HCT116 (cell line): ENCODE measurements at regions not wholly inside any gene's neighbourhood (a gene's known extent, or its start where the extent isn't known, plus 50 kb on each side); places are given as distances from the start of the nearest gene placed in this dataset.

Experiments
- ATAC-seq: fragments of 200-7000 bp; cut with Tn5 transposase; 2 replicates; pipeline ENCODE4 v1.9.1; 2020; ENCODE audit warnings: mild to moderate bottlenecking, moderate library complexity
- BruUV-seq: library from RNA; stranded (reverse); fragments of 400-500 nt; replicated peaks from 2 replicates; lab custom pipeline; 2021; lab: Mats Ljungman, UMichigan
- CTCF ChIA-PET: fragments of 300-600 bp; sonication (Branson Sonifier 250); formaldehyde crosslinking; loops from one replicate; lab custom pipeline; 2021; ENCODE audit warnings: antibody characterized with exemption; lab: Charles Lee
- POLR2A ChIA-PET: fragments of 300-600, 350-600 bp; sonication (Branson Sonifier 250); formaldehyde crosslinking; loops from one replicate; lab custom pipeline; 2021; ENCODE audit warnings: antibody characterized with exemption; lab: Charles Lee
- RAD21 ChIA-PET, 2 experiments: fragments of 300-600 bp; sonication (Branson Sonifier 250); formaldehyde crosslinking; loops; one replicate each; lab custom pipeline; 2023; ENCODE audit warnings: low total read pairs in 2 of 2; ENCODE audit not compliant: uncharacterized antibody in 2 of 2, unreplicated experiment in 2 of 2, low non-redundant PET in 1 of 2; lab: Charles Lee
- DNase-seq: peaks from one replicate; pipeline ENCODE4 v3.0.0-alpha.2; 2010; ENCODE audit warnings: low read depth, low spot score
- H2AFZ ChIP-seq: fragments of 200-600 bp; shearing (Covaris generic), sonication (generic); 2 replicates; pipeline ENCODE4 v1.6.1; 2017; ENCODE audit warnings: low read depth, mixed run types, mixed read lengths, antibody characterized with exemption, low read length; ENCODE audit not compliant: poor library complexity, severe bottlenecking
- H3K27ac ChIP-seq: 2 replicates; pipeline ENCODE4 v1.5.1; 2012; ENCODE audit warnings: low read depth, low read length
- H3K27me3 ChIP-seq: fragments of 200-600 bp; sonication (generic); 2 replicates; pipeline ENCODE4 v1.6.1; 2016; ENCODE audit warnings: mixed run types, low read length, mixed read lengths; ENCODE audit not compliant: insufficient read depth
- H3K36me3 ChIP-seq, 2 experiments: fragments of 200-500 bp in 1 of 2; fragments of 200-600 bp in 1 of 2; sonication (Bioruptor generic) in 1 of 2; sonication (generic) in 1 of 2; 2 replicates each; pipeline versions ENCODE4 v1.5.1 to v1.6.1; 2014 to 2016; ENCODE audit warnings: low read length in 2 of 2, inconsistent platforms in 1 of 2, mixed read lengths in 1 of 2, mixed run types in 1 of 2; ENCODE audit not compliant: insufficient read depth in 2 of 2, control insufficient read depth in 1 of 2
- H3K4me1 ChIP-seq, 2 experiments: fragments of 200-600 bp in 1 of 2; sonication (generic) in 1 of 2; 2 replicates each; pipeline versions ENCODE4 v1.5.1 to v1.6.1; 2012 to 2017; ENCODE audit warnings: low read length in 2 of 2, inconsistent platforms in 1 of 2, mild to moderate bottlenecking in 1 of 2, mixed read lengths in 1 of 2, mixed run types in 1 of 2, moderate library complexity in 1 of 2; ENCODE audit not compliant: insufficient read depth in 2 of 2, control insufficient read depth in 1 of 2
- H3K4me2 ChIP-seq: fragments of 200-600 bp; sonication (generic); 2 replicates; pipeline ENCODE4 v1.6.1; 2017; ENCODE audit warnings: mixed run types, low read length, mixed read lengths
- H3K4me3 ChIP-seq, 2 experiments: fragments of 200-600 bp in 1 of 2; sonication (generic) in 1 of 2; replicated peaks in 1 of 2; 2 replicates each; pipeline ENCODE4 v1.5.1; 2011 to 2016; ENCODE audit warnings: low read length in 2 of 2, control low read depth in 1 of 2, low read depth in 1 of 2, mild to moderate bottlenecking in 1 of 2, mixed read lengths in 1 of 2, mixed run types in 1 of 2
- H3K79me2 ChIP-seq: fragments of 200-600 bp; sonication (generic); 2 replicates; pipeline ENCODE4 v1.6.1; 2017; ENCODE audit warnings: mild to moderate bottlenecking, mixed run types, low read length, moderate library complexity, mixed read lengths; ENCODE audit not compliant: insufficient read depth
- H3K9ac ChIP-seq: fragments of 200-600 bp; sonication (generic); 2 replicates; pipeline ENCODE4 v1.6.1; 2016; ENCODE audit warnings: low read length, mixed read lengths
- H3K9me2 ChIP-seq: fragments of 200-600 bp; sonication (generic), shearing (Covaris generic); 2 replicates; pipeline ENCODE4 v1.6.1; 2017; ENCODE audit warnings: mixed run types, mild to moderate bottlenecking, moderate library complexity; ENCODE audit not compliant: insufficient read depth
- H3K9me3 ChIP-seq, 2 experiments: fragments of 200-500 bp in 1 of 2; fragments of 200-600 bp in 1 of 2; sonication (Bioruptor generic) in 1 of 2; sonication (generic) in 1 of 2; 2 replicates each; pipeline ENCODE4 v1.6.1; 2014 to 2017; ENCODE audit warnings: low read length in 2 of 2, mixed read lengths in 2 of 2, inconsistent platforms in 1 of 2, low read depth in 1 of 2, mild to moderate bottlenecking in 1 of 2, mixed run types in 1 of 2, moderate library complexity in 1 of 2; ENCODE audit not compliant: control insufficient read depth in 1 of 2, insufficient read depth in 1 of 2
- H4K20me1 ChIP-seq: fragments of 200-600 bp; sonication (generic), shearing (Covaris generic); 2 replicates; pipeline ENCODE4 v1.6.1; 2017; ENCODE audit warnings: mixed run types, mild to moderate bottlenecking, moderate library complexity; ENCODE audit not compliant: insufficient read depth
- CBX3 ChIP-seq: IDR thresholded peaks from 2 replicates; pipeline ENCODE4 v1.6.1; 2012; ENCODE audit warnings: low read depth
- CEBPB ChIP-seq: IDR thresholded peaks from 2 replicates; pipeline ENCODE4 v1.6.1; 2012; ENCODE audit warnings: low read depth
- ELF1 ChIP-seq: IDR thresholded peaks from 2 replicates; pipeline ENCODE4 v1.6.1; 2012; ENCODE audit warnings: low read depth, borderline replicate concordance
- EZH2 ChIP-seq: fragments of 200-600 bp; sonication (generic); IDR thresholded peaks from 2 replicates; pipeline ENCODE4 v1.6.1; 2017; ENCODE audit warnings: antibody characterized with exemption, mixed run types
- EZH2phosphoT487 ChIP-seq: fragments of 200-600 bp; IDR thresholded peaks from 2 replicates; pipeline ENCODE4 v1.6.1; 2018; ENCODE audit warnings: antibody characterized with exemption, borderline replicate concordance
- FOSL1 ChIP-seq: IDR thresholded peaks from 2 replicates; pipeline ENCODE4 v1.6.1; 2012; ENCODE audit warnings: low read depth
- JUND ChIP-seq: IDR thresholded peaks from 2 replicates; pipeline ENCODE4 v1.6.1; 2012
- POLR2A ChIP-seq: IDR thresholded peaks from 2 replicates; pipeline ENCODE4 v1.7.0; 2011; ENCODE audit warnings: borderline replicate concordance; ENCODE audit not compliant: insufficient read depth, insufficient read length; ENCODE audit errors: extremely low read depth
- POLR2AphosphoS5 ChIP-seq: IDR thresholded peaks from 2 replicates; pipeline ENCODE4 v1.6.1; 2011; ENCODE audit warnings: mild to moderate bottlenecking, low read depth, low read length, moderate library complexity
- SIN3A ChIP-seq: IDR thresholded peaks from 2 replicates; pipeline ENCODE4 v1.6.1; 2012; ENCODE audit warnings: low read depth
- SP1 ChIP-seq: IDR thresholded peaks from 2 replicates; pipeline ENCODE4 v1.6.1; 2012; ENCODE audit warnings: low read depth
- SRF ChIP-seq: IDR thresholded peaks from 2 replicates; pipeline ENCODE4 v1.6.1; 2012; ENCODE audit warnings: low read depth
- TCF7L2 ChIP-seq: IDR thresholded peaks from 2 replicates; pipeline ENCODE4 v1.7.0; 2011; ENCODE audit warnings: borderline replicate concordance, inconsistent platforms; ENCODE audit not compliant: insufficient read depth, insufficient read length; ENCODE audit errors: extremely low read depth
- ZBTB33 ChIP-seq: IDR thresholded peaks from 2 replicates; pipeline ENCODE4 v1.6.1; 2011; ENCODE audit warnings: mild to moderate bottlenecking, low read length, moderate library complexity; ENCODE audit not compliant: insufficient replicate concordance; ENCODE audit errors: extremely low read depth
- ZFX ChIP-seq: fragments of 450-650 bp; IDR thresholded peaks from 2 replicates; pipeline ENCODE4 v1.6.1; 2017
- ZNF274 ChIP-seq: fragments of 200-500 bp; sonication (Bioruptor generic); IDR thresholded peaks from 2 replicates; pipeline ENCODE4 v1.6.1; 2014; ENCODE audit warnings: mild to moderate bottlenecking, low read depth, low read length, inconsistent platforms
- intact Hi-C: fragments of 100-400 bp; cut with micrococcal nuclease; formaldehyde crosslinking; loops from 2 replicates; pipeline ENCODE4 v1.10.0; 2022
- TF ChIP-seq, protein P1 (sequence below), 3 experiments: fragments of 200-600 bp in 1 of 3; sonication (generic) in 1 of 3; IDR thresholded peaks in 2 of 3; conservative IDR thresholded peaks in 1 of 3; 2 replicates each; pipeline ENCODE4 v1.5.1; 2012 to 2017; ENCODE audit warnings: low read depth in 2 of 3, low read length in 2 of 3, antibody characterized with exemption in 1 of 3, borderline replicate concordance in 1 of 3, control low read depth in 1 of 3, mild to moderate bottlenecking in 1 of 3, mixed read lengths in 1 of 3, mixed run types in 1 of 3, moderate library complexity in 1 of 3; ENCODE audit not compliant: insufficient read depth in 1 of 3
- TF ChIP-seq, protein P2 (sequence below): IDR thresholded peaks from 2 replicates; pipeline ENCODE4 v1.6.1; 2012; ENCODE audit warnings: low read depth
- TF ChIP-seq, protein P3 (sequence below): IDR thresholded peaks from 2 replicates; pipeline ENCODE4 v1.6.1; 2012

GRCh38 chr14:23696701-23697239 lies 60.6 kb downstream of the DHRS2 start:
- 0 out of 2 replicates have a peak, but pooled peaks cover 6% of the 10 kb centered on the region for H3K27me3 ChIP-seq
- CTCF ChIA-PET: no interaction called here
- no TSS peak for BruUV-seq

More at GRCh38 chr14:23696701-23697239, 60.6 kb downstream of the DHRS2 start:
- Histone ChIP-seq H3K4me1 (peaks cover 3 to 6% of the 10 kb centered on the region in 2 experiments; a peak in 1 of 4 replicates), H3K36me3 (no peaks in the 10 kb centered on the region), H2AFZ (no peak overlapping the region), H3K9me2 (no peaks in the 10 kb centered on the region), H3K4me2 (no peak overlapping the region), H3K9me3 (no peaks in the 10 kb centered on the region), H3K9ac (no peak overlapping the region), H3K27ac (no peak overlapping the region), H3K4me3 (no peak overlapping the region), H3K79me2 (no peaks in the 10 kb centered on the region), H4K20me1 (no peaks in the 10 kb centered on the region)
- DNase-seq: no peak
- no peak for ATAC-seq
- ChIA-PET POLR2A (no interaction called here), RAD21 (no interaction called here)
- intact Hi-C loops: no loop called here
- TF ChIP-seq POLR2A (no peak), CBX3 (no peak), FOSL1 (no peak), ZFX (no peak), SRF (no peak), TCF7L2 (no peak), ZNF274 (no peak), CEBPB (no peak), JUND (no peak), SP1 (no peak), ELF1 (no peak), POLR2AphosphoS5 (no peak), SIN3A (no peak), EZH2phosphoT487 (no peak), ZBTB33 (no peak), EZH2 (no peak)
- TF ChIP-seq, protein P1, sequence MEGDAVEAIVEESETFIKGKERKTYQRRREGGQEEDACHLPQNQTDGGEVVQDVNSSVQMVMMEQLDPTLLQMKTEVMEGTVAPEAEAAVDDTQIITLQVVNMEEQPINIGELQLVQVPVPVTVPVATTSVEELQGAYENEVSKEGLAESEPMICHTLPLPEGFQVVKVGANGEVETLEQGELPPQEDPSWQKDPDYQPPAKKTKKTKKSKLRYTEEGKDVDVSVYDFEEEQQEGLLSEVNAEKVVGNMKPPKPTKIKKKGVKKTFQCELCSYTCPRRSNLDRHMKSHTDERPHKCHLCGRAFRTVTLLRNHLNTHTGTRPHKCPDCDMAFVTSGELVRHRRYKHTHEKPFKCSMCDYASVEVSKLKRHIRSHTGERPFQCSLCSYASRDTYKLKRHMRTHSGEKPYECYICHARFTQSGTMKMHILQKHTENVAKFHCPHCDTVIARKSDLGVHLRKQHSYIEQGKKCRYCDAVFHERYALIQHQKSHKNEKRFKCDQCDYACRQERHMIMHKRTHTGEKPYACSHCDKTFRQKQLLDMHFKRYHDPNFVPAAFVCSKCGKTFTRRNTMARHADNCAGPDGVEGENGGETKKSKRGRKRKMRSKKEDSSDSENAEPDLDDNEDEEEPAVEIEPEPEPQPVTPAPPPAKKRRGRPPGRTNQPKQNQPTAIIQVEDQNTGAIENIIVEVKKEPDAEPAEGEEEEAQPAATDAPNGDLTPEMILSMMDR (IDR thresholded peaks at IDR 0.05 in 2 of 3, conservative IDR thresholded peaks at IDR 0.05 in 1 of 3; ENCODE audit: borderline replicate concordance in 1 of 3, insufficient read depth in 1 of 3, low read depth in 2 of 3, low read length in 2 of 3): no peak
- TF ChIP-seq, protein P2, sequence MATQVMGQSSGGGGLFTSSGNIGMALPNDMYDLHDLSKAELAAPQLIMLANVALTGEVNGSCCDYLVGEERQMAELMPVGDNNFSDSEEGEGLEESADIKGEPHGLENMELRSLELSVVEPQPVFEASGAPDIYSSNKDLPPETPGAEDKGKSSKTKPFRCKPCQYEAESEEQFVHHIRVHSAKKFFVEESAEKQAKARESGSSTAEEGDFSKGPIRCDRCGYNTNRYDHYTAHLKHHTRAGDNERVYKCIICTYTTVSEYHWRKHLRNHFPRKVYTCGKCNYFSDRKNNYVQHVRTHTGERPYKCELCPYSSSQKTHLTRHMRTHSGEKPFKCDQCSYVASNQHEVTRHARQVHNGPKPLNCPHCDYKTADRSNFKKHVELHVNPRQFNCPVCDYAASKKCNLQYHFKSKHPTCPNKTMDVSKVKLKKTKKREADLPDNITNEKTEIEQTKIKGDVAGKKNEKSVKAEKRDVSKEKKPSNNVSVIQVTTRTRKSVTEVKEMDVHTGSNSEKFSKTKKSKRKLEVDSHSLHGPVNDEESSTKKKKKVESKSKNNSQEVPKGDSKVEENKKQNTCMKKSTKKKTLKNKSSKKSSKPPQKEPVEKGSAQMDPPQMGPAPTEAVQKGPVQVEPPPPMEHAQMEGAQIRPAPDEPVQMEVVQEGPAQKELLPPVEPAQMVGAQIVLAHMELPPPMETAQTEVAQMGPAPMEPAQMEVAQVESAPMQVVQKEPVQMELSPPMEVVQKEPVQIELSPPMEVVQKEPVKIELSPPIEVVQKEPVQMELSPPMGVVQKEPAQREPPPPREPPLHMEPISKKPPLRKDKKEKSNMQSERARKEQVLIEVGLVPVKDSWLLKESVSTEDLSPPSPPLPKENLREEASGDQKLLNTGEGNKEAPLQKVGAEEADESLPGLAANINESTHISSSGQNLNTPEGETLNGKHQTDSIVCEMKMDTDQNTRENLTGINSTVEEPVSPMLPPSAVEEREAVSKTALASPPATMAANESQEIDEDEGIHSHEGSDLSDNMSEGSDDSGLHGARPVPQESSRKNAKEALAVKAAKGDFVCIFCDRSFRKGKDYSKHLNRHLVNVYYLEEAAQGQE: no peak
- TF ChIP-seq, protein P3, sequence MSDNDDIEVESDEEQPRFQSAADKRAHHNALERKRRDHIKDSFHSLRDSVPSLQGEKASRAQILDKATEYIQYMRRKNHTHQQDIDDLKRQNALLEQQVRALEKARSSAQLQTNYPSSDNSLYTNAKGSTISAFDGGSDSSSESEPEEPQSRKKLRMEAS: no peak
